Epithelial cell of prostate (primary cell): ENCODE measurements at regions not wholly inside any gene's neighbourhood (a gene's known extent, or its start where the extent isn't known, plus 50 kb on each side); places are given as distances from the start of the nearest gene placed in this dataset.

ENCODE experiments used
- DNase-seq: peaks from one replicate; pipeline ENCODE4 v3.0.0-alpha.2; 2011; ENCODE audit warnings: low read depth, low spot score
- H3K27ac ChIP-seq: fragments of 450-650 bp; 2 replicates; pipeline ENCODE4 v1.5.1; 2017; ENCODE audit warnings: mild to moderate bottlenecking

- DNase-seq = no peak
- H3K27ac ChIP-seq = no peak overlapping the region
Measured at GRCh38 chr19:32269831-32270230, 75.6 kb upstream of the ZNF507 start.

DNA sequence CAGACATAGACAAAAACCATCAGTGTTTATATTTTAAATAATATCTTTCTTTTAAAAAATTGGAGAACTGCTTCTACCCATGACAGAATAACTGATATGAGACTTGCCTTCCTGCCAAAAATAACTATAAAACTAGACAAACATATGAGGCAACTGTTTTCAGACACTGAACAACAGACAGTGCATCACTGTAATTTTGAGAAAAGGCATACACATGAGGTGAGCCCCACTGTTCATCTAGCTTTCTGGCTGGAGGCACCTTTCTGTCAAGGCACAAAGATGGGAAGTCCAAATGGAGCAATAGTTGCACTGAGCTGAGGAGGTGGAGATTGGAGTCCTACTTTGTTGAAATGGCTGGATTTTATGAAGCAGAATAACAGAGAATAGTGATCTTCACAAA is 71.9 kb upstream of the ZNF507 start:
- H3K27ac ChIP-seq = no peak overlapping the region
- DNase-seq = no peak

DNA sequence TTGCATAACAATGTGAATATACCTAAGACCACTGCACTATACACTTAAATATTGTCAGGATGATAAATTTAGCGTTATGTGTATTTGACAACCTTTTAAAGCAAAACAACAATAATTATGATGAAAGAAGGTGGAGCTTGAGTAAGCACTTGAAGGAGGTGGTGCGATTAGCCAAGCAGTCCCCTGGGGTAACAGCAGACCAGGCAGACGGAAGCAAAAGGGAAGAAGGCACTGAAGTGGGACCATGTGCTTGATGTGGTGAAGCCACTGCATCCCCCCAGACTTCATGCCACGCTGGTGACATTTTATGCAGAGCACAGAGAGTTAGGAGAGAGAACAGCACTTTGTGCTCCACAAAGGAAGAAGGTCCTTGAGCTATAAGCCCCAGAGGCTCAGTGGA is 58.3 kb upstream of the ZNF507 start:
- no peak overlapping the region for H3K27ac ChIP-seq
- no peak for DNase-seq

GRCh38 chr19:32287811-32288227 is 57.6 kb upstream of the ZNF507 start:
- no peak for DNase-seq
- H3K27ac ChIP-seq = no peak overlapping the region

DNA sequence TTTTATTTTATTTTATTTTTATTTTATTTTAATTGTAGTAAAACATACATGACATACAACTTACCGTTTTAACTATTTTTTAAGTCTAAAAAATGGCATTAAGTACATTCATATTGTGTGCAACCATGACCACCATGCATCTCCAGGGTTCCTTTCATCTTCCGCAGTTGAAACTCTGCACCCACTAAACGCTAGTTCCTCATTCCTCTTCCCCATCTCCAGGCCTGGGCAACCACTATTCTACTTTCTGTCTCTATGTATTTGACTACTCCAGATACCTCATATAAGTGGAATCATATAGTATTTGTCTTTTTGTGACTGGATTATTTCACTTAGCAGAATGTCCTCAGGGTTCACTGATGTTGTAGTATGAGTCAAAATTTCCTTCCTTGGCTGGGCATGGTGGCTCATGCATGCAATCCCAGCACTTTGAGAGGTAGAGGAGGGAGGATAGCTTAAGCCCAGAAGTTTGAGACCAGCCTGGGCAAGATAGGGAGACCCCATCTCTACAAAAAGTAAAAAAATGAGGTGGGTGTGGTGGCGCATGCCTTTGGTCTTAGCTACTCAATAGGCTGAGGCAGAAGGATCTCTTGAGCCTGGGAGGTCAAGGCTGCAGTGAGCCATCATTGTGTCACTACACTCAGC is 55.7 kb upstream of the ZNF507 start:
- H3K27ac ChIP-seq = no peak overlapping the region
- DNase-seq = no peak

- H3K27ac ChIP-seq = no peak overlapping the region
- DNase-seq = no peak
Measured at GRCh38 chr19:32291876-32292275, 53.5 kb upstream of the ZNF507 start.

DNA sequence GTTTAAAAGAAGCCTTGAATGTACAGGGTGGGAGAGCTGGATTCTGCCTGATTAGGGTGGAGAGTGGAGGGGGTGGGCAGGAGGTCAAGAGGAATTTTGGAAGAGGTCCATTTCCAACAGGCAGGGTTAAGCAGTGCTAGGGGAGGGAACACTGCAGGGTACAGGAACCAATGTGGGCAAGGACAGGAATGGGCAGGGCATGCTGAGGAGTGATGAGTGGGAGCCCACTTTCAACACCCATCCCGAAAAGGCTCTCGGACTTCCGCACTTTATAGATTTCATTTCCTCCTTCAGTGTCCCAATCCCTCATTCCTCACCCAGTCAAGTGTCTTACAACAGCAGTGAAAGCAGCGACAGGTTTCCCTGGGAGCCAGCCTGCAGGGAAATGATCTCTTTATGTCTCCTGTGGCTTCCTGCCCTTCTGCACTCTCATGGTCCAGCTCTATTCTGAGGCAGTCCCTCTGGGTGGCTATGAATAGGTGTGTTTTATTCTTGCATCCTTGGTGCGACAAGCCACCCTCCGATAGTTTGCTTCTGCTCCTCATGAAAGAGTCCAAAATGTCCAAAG is 50.5 kb upstream of the ZNF507 start:
- no peak for DNase-seq
- H3K27ac ChIP-seq = no peak overlapping the region
